GM21390 (cell line): ENCODE measurements at regions not wholly inside any gene's neighbourhood (a gene's known extent, or its start where the extent isn't known, plus 50 kb on each side); places are given as distances from the start of the nearest gene placed in this dataset.
"Not testable (repeated sequence)": the region's sequence is repeated elsewhere in the genome, so short reads cannot be mapped to it uniquely, and the experiment has no call there.

Source experiments
- ATAC-seq: cut with Tn5 transposase; IDR thresholded peaks from one replicate; pipeline ENCODE4 v1.9.1; 2021; ENCODE audit not compliant: unreplicated experiment

DNA sequence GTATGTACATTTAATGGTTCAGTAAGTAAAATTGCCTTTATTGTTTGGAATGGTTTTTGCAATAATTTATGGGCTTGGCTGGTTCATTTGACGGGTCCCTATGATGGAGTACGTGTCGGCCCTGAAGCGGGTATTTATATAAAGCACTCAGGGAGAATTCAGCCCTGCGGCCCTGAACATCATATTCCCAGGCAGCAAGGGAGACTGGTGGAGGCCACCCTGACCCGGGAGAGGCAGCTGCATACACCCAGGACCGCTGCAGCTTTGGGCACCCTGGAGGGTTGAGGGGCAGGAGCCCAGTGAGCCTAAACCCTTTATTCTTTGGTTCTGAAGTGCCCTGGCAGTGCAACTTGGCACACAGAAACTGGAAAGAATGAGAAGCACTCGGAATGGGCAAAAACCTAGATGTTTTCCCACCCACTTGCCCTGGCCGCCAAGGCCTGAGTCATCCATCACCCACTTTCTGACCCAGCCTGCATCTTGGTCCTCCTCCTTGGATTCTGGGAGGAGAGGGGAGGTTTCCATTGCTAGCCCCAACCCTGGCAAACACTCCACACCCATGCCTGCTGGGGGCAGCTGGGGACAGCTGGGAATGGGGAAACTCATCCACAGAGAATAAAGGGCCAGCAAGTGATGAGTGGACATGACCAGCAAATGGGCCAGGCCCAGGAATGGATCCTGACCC is 162.2 kb upstream of the TNRC6C start:
- no peak for ATAC-seq

DNA sequence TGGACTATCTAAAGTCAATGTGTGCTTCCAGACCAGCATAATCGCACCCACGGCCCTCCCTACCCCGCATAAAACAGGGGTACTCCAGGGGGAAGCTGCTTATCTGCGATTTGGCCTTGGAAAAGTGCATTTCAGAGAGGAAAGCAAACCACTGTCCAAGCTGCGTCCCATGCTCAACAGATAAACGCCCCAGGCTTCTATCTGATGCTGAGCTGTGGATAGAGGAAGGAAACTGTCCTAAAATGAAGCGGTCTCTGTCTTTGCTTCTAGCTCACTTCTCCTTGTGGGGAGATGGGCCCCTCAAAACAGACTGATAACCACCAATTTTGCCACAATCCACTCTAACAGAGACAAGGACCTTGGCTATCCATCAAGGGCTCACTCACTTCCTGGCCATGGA is 160.5 kb upstream of the TNRC6C start:
- ATAC-seq, result no peak

DNA sequence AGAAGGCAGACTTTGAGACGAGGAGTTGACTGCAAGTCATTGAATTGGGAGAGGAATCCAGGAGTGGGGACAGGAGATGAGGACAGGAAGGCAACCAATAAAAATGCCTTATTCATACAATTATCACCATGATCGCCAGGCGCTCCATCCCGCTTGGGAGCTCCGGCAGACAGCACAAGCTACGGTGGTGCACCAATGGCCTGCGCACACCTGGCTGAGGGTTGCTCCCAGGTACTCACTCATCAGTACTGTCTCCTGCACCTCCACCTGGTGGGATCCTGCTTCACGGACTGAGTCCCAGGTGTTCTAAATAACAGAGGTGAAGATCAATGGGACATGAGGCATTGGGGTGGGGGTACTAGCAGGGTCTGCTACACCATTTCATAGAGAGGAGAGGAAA is 160.0 kb upstream of the TNRC6C start:
- ATAC-seq, result no peak

DNA sequence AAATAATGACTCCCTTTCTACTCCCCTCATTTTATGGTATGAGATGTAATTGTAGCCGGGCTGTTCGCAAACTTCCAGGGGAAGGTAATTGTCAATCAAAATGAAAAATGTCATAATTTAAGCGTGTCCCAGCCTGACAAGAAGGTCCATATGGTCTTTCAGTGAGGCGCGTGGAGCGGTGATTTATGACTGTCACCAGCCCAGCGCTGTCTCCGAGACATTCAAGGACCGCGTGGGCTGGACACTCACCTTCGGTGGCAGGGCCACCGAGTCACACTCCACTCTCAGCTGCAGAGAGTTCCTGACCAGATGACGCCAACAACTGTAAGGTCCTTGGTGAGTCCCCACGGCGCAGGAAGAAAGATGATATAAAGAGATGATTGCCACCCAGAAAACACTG is 157.7 kb upstream of the TNRC6C start:
- ATAC-seq, result no peak

DNA sequence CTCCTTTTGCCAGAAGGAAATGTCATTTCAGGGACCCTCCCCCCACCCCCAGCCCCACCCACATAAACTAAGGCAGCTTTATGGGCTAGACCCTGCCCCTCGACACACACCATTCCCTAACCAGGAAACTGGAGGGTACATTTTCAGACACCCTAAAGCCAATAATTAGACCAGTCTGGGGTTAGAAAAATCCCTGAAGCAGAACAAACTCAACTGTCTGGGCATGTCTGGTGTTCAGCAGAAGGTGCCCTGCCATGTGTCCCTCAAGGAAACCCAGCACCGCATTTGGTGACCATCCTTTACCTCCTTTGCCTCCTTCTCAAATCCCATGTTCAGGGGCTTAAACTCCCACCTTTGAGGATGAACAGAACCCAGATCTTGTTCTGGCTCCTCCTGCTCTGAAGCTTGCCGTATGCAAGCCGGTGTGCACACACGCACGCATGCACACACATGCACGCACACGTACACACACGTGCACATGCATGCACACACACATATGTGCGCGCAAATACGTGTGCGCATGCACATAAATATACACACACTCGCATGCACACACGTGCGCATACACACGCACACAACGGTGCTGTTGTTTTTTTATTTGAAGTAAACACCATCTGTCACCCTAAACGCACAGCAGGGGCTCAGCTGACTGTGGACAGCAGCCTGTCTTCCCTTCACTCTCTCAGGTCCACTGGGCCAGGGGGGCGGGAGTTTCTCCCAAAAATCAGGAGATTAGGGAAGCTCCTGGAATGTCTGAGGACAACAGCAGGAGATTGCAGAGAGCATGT is 156.8 kb upstream of the TNRC6C start:
- no peak for ATAC-seq

DNA sequence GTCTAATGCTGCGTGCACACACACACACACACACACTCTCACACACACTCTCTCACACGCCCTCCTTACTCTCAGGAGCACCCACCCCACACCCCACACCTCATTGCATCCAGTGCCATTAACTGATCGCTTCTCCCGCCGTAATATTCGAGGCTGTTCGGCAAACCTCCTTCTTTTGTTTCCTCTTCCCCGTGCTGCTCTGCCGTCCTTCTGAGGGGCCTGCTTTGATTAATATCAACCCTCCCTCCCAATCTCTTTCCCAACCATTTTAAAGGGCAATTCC is 156.2 kb upstream of the TNRC6C start:
- ATAC-seq, result no peak

DNA sequence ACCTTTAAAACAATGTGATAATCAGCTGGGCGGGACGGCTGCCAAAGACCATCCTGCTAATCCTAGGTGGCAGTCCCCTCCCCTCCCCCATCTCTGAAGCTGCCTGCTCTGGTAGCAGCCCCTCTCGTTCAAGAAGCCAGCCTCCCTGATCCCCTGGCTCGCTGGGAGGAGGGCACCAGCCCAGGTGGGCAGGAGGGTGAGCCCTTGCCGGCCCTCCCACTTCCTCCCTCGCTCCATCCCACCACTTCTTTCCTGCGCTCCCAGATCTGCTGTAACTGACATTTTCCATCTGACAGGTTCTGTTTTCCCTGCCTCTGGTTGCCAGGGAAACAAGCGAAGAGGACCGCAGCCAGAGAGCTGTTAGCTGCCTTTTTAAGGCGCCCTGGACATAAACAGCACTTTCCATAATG is 155.7 kb upstream of the TNRC6C start:
- no peak for ATAC-seq

DNA sequence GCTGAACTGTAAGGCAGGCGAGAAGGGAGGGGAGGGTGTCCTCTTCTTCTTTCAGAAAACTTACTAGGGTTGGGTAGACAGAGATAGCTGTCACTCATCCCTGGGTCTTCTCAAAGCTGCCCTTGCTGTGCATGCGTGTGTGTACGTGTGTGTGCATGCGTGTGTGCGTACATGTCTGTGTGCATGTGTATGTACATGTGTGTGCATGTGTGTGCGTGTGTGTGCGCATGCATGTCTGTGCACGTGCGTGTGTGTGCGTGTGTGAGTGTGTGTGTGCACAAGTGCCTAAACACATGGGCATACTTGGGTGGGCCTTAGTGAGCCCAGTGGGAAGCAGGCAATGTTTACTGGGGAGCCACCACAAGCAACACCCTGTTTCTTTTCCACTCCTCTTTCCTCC is 154.8 kb upstream of the TNRC6C start:
- no peak for ATAC-seq

DNA sequence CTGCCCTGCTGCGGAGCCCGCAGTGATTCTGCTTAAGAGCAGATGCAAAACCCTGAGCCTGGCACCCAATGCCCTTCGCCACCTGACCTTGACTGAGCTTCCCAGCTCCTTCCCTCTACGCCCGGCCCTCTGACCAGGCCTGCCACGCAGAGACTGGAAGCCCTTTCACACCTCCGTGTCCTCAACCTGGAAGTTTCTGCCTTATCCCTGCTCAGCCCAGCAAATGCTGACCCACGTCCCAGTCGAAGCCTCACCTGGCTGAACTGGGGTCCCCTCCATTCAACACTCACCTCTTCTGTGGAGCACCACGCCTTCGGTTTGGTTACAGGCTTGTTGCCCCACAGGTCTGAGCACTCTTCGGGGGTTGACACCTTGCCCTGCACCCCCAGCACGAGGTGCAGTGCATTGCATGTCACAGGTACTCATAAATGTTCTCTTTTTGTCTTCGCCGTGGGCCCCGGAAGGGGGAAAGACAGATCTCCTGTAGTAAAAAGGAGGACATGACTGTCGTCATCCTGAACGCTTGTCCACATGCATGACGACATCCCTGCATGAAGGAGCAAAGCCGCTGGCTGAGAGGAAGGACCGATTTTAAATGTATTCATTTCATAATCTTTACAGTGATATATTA is 153.6 kb upstream of the TNRC6C start:
- no peak for ATAC-seq

DNA sequence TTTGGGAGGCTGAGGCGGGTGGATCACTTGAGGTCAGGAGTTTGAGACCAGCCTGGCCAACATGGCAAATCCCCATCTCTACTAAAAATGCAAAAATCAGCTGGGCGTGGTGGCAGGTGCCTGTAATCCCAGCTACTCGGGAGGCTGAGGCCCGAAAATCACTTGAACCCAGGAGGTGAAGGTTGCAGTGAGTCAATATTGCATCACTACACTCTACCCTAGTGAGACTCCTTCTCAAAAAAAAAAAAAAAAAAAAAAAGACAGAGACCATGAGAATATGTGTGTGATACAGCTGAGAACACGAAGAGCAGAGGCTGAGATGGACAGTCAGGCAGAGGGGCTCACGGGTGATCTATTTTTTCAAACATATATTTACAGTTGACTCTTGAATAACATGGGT is 152.5 kb upstream of the TNRC6C start:
- ATAC-seq, result not testable (repeated sequence)

DNA sequence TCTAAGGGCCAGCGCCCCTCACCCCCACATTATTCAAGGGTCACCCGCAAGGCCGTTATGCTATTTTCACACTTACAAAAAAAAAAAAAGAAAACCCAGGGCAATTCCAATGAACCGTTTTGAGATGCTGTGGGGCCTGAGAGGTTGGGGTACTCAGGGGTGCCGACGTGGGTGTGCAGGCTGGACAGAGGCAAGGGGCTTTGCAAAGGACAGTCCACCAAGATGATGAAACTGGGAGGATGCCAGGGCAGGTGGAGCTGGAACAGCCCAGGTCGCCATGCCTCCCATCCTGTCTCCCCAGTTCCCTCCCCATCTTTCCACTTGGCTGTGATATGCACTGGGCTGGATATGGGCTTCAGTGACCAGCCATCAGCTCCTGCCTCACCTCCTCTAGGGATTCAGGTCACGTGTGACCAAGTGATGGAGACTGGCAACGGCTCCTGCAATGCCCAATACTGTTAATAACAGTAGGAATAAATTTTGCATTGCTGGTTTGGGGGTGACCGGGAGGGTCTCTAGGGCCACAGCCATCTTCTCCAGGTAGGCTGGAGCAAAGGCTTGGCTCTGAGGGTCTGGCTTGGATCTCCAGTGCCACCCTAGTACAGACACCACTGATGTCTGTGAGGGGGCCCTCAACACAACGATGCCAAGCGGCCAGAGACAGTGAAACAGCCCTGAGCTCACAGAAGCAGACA is 151.3 kb upstream of the TNRC6C start:
- no peak for ATAC-seq

DNA sequence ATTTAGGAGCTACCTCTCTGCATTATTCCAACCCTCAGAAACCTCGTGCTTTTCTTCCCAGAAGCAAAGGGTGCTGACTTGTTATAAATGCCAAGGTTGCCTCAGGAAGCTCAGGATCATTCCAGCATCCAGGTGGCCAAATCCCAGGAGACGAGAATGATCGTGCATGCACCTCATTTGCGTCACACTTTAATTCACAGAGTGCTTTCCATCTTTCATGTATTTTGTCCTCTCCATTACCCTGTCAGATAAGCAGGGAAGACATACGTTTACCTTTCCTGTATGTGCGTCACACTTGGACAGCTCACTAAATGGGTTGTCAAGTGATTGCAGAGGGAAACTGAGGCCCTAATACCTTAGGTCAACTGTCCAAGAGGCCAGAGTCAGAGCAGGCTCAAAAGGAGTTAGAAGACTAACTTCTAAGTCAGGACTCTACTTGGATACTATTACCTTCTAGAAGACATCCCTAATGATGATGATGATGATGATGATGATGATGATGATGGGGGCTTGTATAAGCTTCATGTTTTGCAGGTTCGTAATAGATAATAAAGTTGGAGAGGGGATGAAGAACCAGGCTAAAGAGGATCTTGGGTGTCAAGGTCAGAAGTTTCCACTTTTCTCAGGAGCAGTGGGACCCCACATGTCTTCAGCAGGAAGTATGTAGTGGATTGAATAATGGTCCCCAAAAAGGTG is 150.6 kb upstream of the TNRC6C start:
- no peak for ATAC-seq

DNA sequence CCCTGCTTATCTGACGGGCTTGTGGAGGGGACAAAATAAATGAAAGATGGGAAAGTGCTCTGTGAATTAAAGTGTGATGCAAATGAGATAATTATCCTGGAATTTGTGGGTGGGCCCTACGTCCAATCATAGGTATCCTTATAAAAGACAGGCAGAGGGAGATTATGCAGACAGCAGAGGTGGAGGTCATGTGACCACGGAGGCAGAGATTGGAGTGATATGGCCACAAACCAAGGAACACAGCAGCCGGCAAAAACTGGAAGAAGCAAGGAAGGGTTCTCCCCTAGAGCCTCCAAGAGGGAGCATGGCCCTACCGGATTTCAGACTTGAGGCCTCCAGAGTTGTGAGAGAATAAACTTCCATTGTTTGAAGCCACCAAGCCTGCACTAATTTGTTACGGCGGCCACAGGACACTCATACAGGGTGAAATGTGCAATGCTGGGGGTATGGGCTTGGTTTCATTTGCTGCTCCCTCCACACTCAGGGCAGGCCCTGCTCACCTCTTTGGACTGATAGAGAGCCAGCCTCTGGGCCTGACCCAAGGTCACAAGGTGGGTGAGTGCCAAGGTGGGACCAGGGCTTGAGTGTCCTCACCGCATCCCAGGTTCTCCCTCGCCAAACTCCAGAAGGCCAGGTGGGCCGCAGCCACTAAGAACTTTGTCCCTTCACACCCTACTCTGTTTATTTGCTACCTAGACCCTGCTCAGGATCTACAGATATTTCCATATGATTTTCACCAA is 149.6 kb upstream of the TNRC6C start:
- ATAC-seq, result no peak

DNA sequence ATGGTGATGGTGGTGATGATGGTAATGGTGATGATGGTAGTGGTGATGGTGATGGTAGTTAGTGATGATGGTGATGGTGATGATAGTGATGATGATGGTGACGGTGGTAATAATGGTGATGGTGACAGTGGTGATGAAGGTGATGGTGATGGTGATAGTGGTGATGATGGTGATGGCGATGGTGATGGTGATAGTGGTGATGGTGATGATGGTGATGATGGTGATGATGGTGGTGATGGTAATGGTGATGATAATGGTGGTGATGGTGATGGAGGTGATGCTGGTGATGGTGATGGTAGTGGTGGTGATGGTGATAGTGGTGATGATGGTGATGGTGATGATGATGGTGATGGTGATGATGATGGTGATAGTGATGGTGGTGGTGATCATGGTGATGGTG is 148.7 kb upstream of the TNRC6C start:
- ATAC-seq, result no peak

DNA sequence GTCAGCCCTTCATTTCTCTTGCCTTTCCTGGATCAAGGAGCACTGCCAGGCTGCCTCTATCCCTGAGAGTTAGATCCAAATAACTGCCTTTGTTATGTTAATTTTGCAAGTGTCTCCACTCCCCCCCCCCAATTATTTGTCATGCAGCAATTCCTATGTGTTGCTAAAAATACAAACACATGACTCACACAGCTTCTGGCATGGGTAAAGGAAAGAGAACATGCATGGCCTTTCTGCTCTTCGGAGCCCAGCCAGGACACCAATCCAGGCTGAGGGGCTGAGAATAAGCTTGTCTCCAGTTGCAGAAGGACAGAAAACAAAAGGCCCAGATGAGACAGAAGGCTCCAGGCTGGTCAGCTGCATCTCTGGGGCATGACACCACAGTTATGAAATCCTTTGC is 148.0 kb upstream of the TNRC6C start:
- ATAC-seq, result no peak

DNA sequence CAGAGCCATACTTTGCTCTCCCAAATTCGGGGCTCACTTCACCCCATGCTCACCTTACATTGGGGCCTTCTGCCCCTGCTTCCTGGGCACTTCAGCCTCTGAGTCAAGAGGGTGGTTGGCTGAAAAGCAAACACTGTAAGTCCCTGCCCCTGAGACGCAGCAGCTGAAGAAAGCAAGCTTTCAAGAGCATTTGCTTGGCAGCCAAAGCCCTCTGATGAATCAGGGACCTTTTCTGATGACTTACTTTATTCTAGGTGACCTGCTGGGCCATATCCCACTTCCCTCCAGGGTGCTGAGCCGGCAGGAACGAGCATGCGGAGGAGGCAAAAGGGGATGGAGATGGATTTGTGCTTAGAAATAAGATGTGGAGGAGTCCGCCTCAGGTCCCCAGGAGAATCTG is 147.0 kb upstream of the TNRC6C start:
- no peak for ATAC-seq

DNA sequence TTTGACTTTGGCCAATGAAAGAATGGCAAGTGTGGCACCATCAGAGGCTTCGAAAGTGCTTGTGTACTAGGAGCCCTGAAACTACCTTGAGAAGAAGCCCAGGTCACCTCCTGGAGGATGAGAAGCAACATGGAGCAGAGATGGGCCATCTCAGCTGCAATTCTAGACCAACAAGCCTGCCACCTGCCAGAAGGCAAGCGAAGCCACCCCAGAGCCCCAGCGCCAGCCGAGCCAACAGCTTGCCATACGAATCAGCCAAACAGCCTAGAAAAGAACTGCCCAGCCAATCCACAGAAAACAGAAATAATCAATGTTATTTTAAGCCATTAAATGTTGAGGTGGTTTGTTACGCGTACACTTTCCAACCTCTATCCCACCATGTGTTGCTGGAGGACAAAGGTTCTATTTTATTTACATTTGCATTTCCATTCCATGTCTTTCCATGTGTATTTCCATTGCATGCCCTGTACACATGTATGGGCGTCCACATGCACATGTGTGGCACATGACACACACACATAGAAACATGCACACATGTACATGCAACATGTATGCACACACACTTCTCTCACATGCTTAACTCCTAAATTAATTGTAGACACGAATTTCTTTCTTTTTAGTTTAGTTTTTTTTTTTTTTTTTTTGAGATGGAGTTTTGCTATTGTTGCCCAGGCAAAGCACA is 144.3 kb upstream of the TNRC6C start:
- ATAC-seq, result no peak

DNA sequence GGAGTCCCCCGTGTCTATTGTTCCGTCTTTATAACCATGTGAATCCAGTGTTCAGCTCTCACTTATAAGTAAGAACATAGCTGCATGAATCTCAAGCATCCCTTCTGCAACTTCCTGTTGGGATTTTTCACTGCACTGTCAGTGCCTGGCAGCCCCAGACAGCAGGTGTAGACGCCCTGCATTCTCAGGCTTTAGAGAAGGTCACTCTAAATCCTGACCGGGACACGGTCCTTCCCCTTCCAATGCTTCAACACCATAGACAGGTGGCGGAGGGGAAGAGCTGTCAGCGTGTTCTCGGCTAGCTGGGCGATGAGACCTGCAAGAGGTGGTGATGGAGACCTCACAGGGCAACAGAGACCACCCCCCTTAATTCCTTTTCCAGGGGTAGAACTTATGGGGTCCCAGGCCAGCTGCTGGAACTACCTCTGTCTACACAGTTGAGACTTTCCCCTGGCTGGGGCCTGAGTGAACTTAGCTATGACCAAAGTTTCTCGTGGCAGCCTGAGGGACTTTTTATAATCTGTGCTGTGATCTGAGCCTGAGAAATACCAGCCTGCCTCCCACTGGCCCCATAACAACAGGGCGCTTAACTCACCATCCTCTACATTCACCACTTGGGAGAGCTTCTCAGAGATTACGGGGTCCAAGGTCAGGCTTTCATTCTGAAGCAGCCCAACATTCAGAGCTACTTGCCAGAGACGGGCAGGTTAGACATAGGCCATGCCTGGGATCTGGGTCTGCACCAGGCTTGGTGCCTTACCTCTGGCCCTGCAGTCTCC is 143.2 kb upstream of the TNRC6C start:
- ATAC-seq, result no peak

DNA sequence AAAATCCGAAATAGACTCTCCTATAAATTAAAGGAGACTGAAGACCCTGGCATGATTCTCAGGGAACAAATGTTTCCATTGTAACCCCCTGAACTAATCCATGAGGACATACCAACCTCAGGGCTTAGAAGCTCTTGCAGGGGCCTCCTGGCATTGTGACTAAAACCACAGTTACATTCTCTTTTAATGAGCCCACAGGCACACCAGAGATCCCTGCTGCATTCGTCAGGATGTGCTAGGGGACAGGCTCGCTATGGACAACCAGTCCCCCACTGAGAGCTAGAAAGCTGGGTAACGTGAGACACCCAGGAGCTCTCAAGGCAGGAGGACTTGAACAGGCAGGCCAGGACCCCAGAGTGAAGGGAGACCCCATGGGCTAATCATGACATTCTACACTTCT is 140.6 kb upstream of the TNRC6C start:
- ATAC-seq, result no peak
